ENCODE measurements at regions not wholly inside any gene's neighbourhood (a gene's known extent, or its start where the extent isn't known, plus 50 kb on each side); places are given as distances from the start of the nearest gene placed in this dataset.

- ChIA-PET CTCF (interaction anchor here (1.2 kb wide), 1 partner anchor 15 kb away, joined by 4 read pairs; no protein-coding TSS in a partner anchor), POLR2A (no interaction called here)
- no peaks in the 10 kb centered on the region for H3K9me3 ChIP-seq (ENCODE audit: control insufficient read depth, insufficient read depth, low read depth, low read length)
- H3K36me3 ChIP-seq (ENCODE audit: control insufficient read depth in 2 of 2, insufficient read depth in 1 of 2, low read length in 2 of 2) = no peaks in the 10 kb centered on the region
- TF ChIP-seq ZNF623 (tag by site-specific recombination; IDR thresholded peaks at IDR 0.05) (no peak), KLF8 (tag by site-specific recombination; IDR thresholded peaks at IDR 0.05) (no peak), ZNF354C (tag by site-specific recombination; IDR thresholded peaks at IDR 0.05; ENCODE audit: borderline replicate concordance, low read depth) (no peak), ZNF223 (tag by site-specific recombination; IDR thresholded peaks at IDR 0.05) (no peak), RBAK (tag by site-specific recombination; IDR thresholded peaks at IDR 0.05) (no peak), REPIN1 (tag by site-specific recombination; IDR thresholded peaks at IDR 0.05; ENCODE audit: low read depth) (no peak), ZNF513 (tag by site-specific recombination; IDR thresholded peaks at IDR 0.05) (no peak), ZNF169 (tag by site-specific recombination; IDR thresholded peaks at IDR 0.05) (no peak), YY2 (tag by site-specific recombination; IDR thresholded peaks at IDR 0.05) (no peak), ZNF707 (tag by site-specific recombination; IDR thresholded peaks at IDR 0.05) (no peak)
- TF ChIP-seq, protein P1, sequence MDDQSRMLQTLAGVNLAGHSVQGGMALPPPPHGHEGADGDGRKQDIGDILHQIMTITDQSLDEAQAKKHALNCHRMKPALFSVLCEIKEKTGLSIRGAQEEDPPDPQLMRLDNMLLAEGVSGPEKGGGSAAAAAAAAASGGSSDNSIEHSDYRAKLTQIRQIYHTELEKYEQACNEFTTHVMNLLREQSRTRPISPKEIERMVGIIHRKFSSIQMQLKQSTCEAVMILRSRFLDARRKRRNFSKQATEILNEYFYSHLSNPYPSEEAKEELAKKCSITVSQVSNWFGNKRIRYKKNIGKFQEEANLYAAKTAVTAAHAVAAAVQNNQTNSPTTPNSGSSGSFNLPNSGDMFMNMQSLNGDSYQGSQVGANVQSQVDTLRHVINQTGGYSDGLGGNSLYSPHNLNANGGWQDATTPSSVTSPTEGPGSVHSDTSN (CRISPR knock-in tag; IDR thresholded peaks at IDR 0.05) = no peak
- no peak overlapping the region for H3K4me3 ChIP-seq (ENCODE audit: low read depth, low read length)
- no peak overlapping the region for H3K27ac ChIP-seq (ENCODE audit: extremely low read depth, low read depth, low read length)
- H3K4me1 ChIP-seq (ENCODE audit: control insufficient read depth, insufficient read depth, low read length) = peaks cover 2% of the 10 kb centered on the region; the same call in 1 of the 2 replicates
Observed at GRCh38 chr11:130995266-130995665, 79.0 kb upstream of the SNX19 start.

DNA sequence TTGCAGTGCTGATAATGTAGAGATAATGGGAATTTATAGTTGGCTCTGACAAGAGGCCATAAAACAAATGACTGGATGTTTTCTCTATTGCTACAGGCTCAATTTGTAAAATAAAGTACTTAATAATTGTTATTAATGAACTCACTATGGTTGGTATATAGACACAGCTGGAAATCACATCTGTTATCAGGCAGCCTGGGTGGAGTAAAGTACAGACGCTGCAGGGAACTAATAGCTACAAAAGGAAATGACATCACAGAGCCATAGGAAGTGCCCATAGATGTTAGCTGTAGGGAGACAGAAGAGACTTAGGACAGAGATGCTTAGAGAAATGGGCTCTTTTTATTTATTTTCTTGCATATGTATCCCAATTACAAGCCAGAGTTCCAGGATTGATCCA lies 81.0 kb upstream of the SNX19 start:
- H3K4me3 ChIP-seq (ENCODE audit: low read depth, low read length) = no peak overlapping the region
- TF ChIP-seq ZNF670 (tag by site-specific recombination; IDR thresholded peaks at IDR 0.05; ENCODE audit: low read depth) = no peak
- peak; percentile 40 for TF ChIP-seq SETDB1 (IDR thresholded peaks at IDR 0.05; ENCODE audit: insufficient read length, low read length)
- POLR2A ChIA-PET = no interaction called here
- no peaks in the 10 kb centered on the region for H3K36me3 ChIP-seq (ENCODE audit: control insufficient read depth in 2 of 2, insufficient read depth in 1 of 2, low read length in 2 of 2)
- no peaks in the 10 kb centered on the region for H3K9me3 ChIP-seq (ENCODE audit: control insufficient read depth, insufficient read depth, low read depth, low read length)
- CTCF ChIA-PET = no interaction called here
- peaks cover 2% of the 10 kb centered on the region; the same call in 1 of the 2 replicates for H3K4me1 ChIP-seq (ENCODE audit: control insufficient read depth, insufficient read depth, low read length)
- H3K27ac ChIP-seq (ENCODE audit: extremely low read depth, low read depth, low read length) = no peak overlapping the region

- Histone ChIP-seq H3K9me3 (ENCODE audit: control insufficient read depth, insufficient read depth, low read depth, low read length) (no peaks in the 10 kb centered on the region), H3K4me1 (ENCODE audit: control insufficient read depth, insufficient read depth, low read length) (peaks cover 2% of the 10 kb centered on the region; the same call in 1 of the 2 replicates), H3K27ac (ENCODE audit: extremely low read depth, low read depth, low read length) (no peak overlapping the region), H3K36me3 (ENCODE audit: control insufficient read depth in 2 of 2, insufficient read depth in 1 of 2, low read length in 2 of 2) (no peaks in the 10 kb centered on the region), H3K4me3 (ENCODE audit: low read depth, low read length) (no peak overlapping the region)
- ChIA-PET CTCF (interaction anchor here (0.7 kb wide), 1 partner anchor 8 kb away, joined by 4 read pairs; no protein-coding TSS in a partner anchor), POLR2A (no interaction called here)
- TF ChIP-seq TRIM28 (IDR thresholded peaks at IDR 0.05; ENCODE audit: borderline replicate concordance, low read length) (peak; percentile 87; the same call in 1 of the 2 replicates), ZNF629 (tag by site-specific recombination; IDR thresholded peaks at IDR 0.05) (no peak)
Observed at GRCh38 chr11:130999086-130999485, 82.8 kb upstream of the SNX19 start.

- ChIA-PET CTCF (interaction anchor here (1.0 kb wide), 1 partner anchor 36 kb away, joined by 3 read pairs; no protein-coding TSS in a partner anchor), POLR2A (interaction anchor here (1.4 kb wide), 1 partner anchor 84 kb away, joined by 3 read pairs; the partner anchor contains the start of gene SNX19)
- H3K27ac ChIP-seq (ENCODE audit: extremely low read depth, low read depth, low read length) = no peak overlapping the region
- H3K4me1 ChIP-seq (ENCODE audit: control insufficient read depth, insufficient read depth, low read length) = peaks cover 2% of the 10 kb centered on the region; the same call in 1 of the 2 replicates
- no peak overlapping the region for H3K4me3 ChIP-seq (ENCODE audit: low read depth, low read length)
- no peaks in the 10 kb centered on the region for H3K36me3 ChIP-seq (ENCODE audit: control insufficient read depth in 2 of 2, insufficient read depth in 1 of 2, low read length in 2 of 2)
- no peaks in the 10 kb centered on the region for H3K9me3 ChIP-seq (ENCODE audit: control insufficient read depth, insufficient read depth, low read depth, low read length)
- TF ChIP-seq ZNF629 (tag by site-specific recombination; IDR thresholded peaks at IDR 0.05) = no peak
- TF ChIP-seq ZBTB48 (tag by site-specific recombination; IDR thresholded peaks at IDR 0.05) = no peak
- TF ChIP-seq ZFP37 (tag by site-specific recombination; IDR thresholded peaks at IDR 0.05) = no peak
- TF ChIP-seq ZNF133 (tag by site-specific recombination; IDR thresholded peaks at IDR 0.05) = no peak
- TF ChIP-seq ZNF514 (tag by site-specific recombination; IDR thresholded peaks at IDR 0.05) = no peak
- no peak for TF ChIP-seq SP3 (tag by site-specific recombination; IDR thresholded peaks at IDR 0.05)
- TF ChIP-seq, protein P2, sequence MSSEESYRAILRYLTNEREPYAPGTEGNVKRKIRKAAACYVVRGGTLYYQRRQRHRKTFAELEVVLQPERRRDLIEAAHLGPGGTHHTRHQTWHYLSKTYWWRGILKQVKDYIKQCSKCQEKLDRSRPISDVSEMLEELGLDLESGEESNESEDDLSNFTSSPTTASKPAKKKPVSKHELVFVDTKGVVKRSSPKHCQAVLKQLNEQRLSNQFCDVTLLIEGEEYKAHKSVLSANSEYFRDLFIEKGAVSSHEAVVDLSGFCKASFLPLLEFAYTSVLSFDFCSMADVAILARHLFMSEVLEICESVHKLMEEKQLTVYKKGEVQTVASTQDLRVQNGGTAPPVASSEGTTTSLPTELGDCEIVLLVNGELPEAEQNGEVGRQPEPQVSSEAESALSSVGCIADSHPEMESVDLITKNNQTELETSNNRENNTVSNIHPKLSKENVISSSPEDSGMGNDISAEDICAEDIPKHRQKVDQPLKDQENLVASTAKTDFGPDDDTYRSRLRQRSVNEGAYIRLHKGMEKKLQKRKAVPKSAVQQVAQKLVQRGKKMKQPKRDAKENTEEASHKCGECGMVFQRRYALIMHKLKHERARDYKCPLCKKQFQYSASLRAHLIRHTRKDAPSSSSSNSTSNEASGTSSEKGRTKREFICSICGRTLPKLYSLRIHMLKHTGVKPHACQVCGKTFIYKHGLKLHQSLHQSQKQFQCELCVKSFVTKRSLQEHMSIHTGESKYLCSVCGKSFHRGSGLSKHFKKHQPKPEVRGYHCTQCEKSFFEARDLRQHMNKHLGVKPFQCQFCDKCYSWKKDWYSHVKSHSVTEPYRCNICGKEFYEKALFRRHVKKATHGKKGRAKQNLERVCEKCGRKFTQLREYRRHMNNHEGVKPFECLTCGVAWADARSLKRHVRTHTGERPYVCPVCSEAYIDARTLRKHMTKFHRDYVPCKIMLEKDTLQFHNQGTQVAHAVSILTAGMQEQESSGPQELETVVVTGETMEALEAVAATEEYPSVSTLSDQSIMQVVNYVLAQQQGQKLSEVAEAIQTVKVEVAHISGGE (tag by site-specific recombination; conservative IDR thresholded peaks at IDR 0.05; ENCODE audit: low read depth) = no peak
Observed at GRCh38 chr11:130999992-131000770, 83.9 kb upstream of the SNX19 start.

Measured in HEK293 (cell line).